H1 (cell line): ENCODE measurements at regions not wholly inside any gene's neighbourhood (a gene's known extent, or its start where the extent isn't known, plus 50 kb on each side); places are given as distances from the start of the nearest gene placed in this dataset.

Experiments
- CTCF ChIA-PET: fragments of 300-600 bp; sonication (Branson Sonifier 250); formaldehyde crosslinking; loops from one replicate; lab custom pipeline; 2021; ENCODE audit not compliant: partially characterized antibody; lab: Charles Lee
- POLR2A ChIA-PET: fragments of 300-600 bp; sonication (Branson Sonifier 250); formaldehyde crosslinking; loops from one replicate; lab custom pipeline; 2021; ENCODE audit warnings: inconsistent platforms; ENCODE audit not compliant: partially characterized antibody; lab: Charles Lee
- DNase-seq, 2 experiments: peaks; one replicate each; pipeline versions ENCODE4 v3.0.0 to v3.0.0-alpha.2; 2010 to 2022; ENCODE audit warnings: low spot score in 2 of 2, low read depth in 1 of 2, mixed read lengths in 1 of 2
- FAIRE-seq: peaks from 2 replicates; lab custom pipeline; 2011; peaks lifted over from hg19 to GRCh38; lab: Jason Lieb, UNC
- H2AFZ ChIP-seq: 2 replicates; pipeline ENCODE4 v1.8.1; 2012; ENCODE audit warnings: low read length, inconsistent platforms
- H2AK5ac ChIP-seq: 2 replicates; pipeline ENCODE4 v1.6.1; 2013; ENCODE audit warnings: low read depth, low read length
- H2BK120ac ChIP-seq: replicated peaks from 2 replicates; pipeline ENCODE3; 2013; ENCODE audit warnings: low read depth, low read length, inconsistent platforms
- H2BK12ac ChIP-seq: 2 replicates; pipeline ENCODE4 v1.6.1; 2013; ENCODE audit warnings: low read depth, low read length
- H2BK15ac ChIP-seq: 2 replicates; pipeline ENCODE4 v1.6.1; 2013; ENCODE audit warnings: low read length
- H2BK20ac ChIP-seq: 2 replicates; pipeline ENCODE4 v1.6.1; 2013; ENCODE audit warnings: low read length
- H2BK5ac ChIP-seq: 2 replicates; pipeline ENCODE4 v1.6.1; 2013; ENCODE audit warnings: low read depth, low read length
- H3K14ac ChIP-seq: 2 replicates; pipeline ENCODE4 v1.6.1; 2013; ENCODE audit warnings: inconsistent platforms; ENCODE audit not compliant: insufficient read length
- H3K18ac ChIP-seq: 2 replicates; pipeline ENCODE4 v1.6.1; 2013; ENCODE audit warnings: low read length; ENCODE audit errors: extremely low read depth
- H3K23ac ChIP-seq: 2 replicates; pipeline ENCODE4 v1.6.1; 2013; ENCODE audit warnings: inconsistent platforms; ENCODE audit not compliant: insufficient read length
- H3K23me2 ChIP-seq: 2 replicates; pipeline ENCODE4 v1.6.1; 2013; ENCODE audit warnings: low read depth, low read length
- H3K27ac ChIP-seq: 2 replicates; pipeline ENCODE4 v1.6.1; 2011; ENCODE audit warnings: low read depth, low read length, inconsistent platforms
- H3K27me3 ChIP-seq, 4 experiments: replicated peaks in 1 of 4; 1 replicate in 1 of 4; 2 replicates in 3 of 4; pipeline versions ENCODE4 v1.6.1 to v1.8.1; 2011 to 2013; ENCODE audit warnings: low read length in 3 of 4, mild to moderate bottlenecking in 3 of 4, inconsistent platforms in 2 of 4, mixed read lengths in 2 of 4, moderate library complexity in 1 of 4; ENCODE audit not compliant: control insufficient read depth in 3 of 4, insufficient read depth in 3 of 4; ENCODE audit errors: extremely low read depth in 1 of 4
- H3K36me3 ChIP-seq, 4 experiments: 2 replicates each; pipeline versions ENCODE4 v1.6.1 to v1.8.1; 2011 to 2013; ENCODE audit warnings: mild to moderate bottlenecking in 4 of 4, low read length in 3 of 4, moderate library complexity in 2 of 4, control low read depth in 1 of 4, inconsistent platforms in 1 of 4; ENCODE audit not compliant: insufficient read depth in 4 of 4, control insufficient read depth in 2 of 4
- H3K4ac ChIP-seq: replicated peaks from 2 replicates; pipeline ENCODE3; 2013; ENCODE audit warnings: low read length, low read depth, mixed read lengths, inconsistent platforms; ENCODE audit not compliant: insufficient read length
- H3K4me1 ChIP-seq, 4 experiments: replicated peaks in 1 of 4; 1 replicate in 1 of 4; 2 replicates in 3 of 4; pipeline versions ENCODE4 v1.6.1 to v1.8.1; 2011 to 2013; ENCODE audit warnings: low read length in 3 of 4, inconsistent platforms in 2 of 4, mixed read lengths in 1 of 4; ENCODE audit not compliant: insufficient read depth in 4 of 4, control insufficient read depth in 3 of 4
- H3K4me2 ChIP-seq, 2 experiments: 2 replicates each; pipeline versions ENCODE4 v1.6.1 to v1.8.1; 2011 to 2013; ENCODE audit warnings: low read depth in 2 of 2, low read length in 2 of 2, control low read depth in 1 of 2, inconsistent platforms in 1 of 2, mild to moderate bottlenecking in 1 of 2; ENCODE audit not compliant: insufficient read depth in 1 of 2
- H3K4me3 ChIP-seq, 4 experiments: fragments of 200-600, 300-600 bp in 1 of 4; sonication (generic), shearing (Covaris generic), sonication (Bioruptor Twin) in 1 of 4; 2 replicates each; pipeline versions ENCODE4 v1.5.1 to v1.8.1; 2011 to 2016; ENCODE audit warnings: low read length in 4 of 4, low read depth in 3 of 4, control low read depth in 2 of 4, inconsistent platforms in 2 of 4, mild to moderate bottlenecking in 2 of 4, mixed read lengths in 1 of 4, moderate library complexity in 1 of 4; ENCODE audit not compliant: insufficient read depth in 2 of 4; ENCODE audit errors: extremely low read depth in 1 of 4
- H3K56ac ChIP-seq: replicated peaks from 2 replicates; pipeline ENCODE3; 2013; ENCODE audit warnings: low read depth, mild to moderate bottlenecking, mixed read lengths, low read length, inconsistent platforms; ENCODE audit not compliant: insufficient read length
- H3K79me1 ChIP-seq: 2 replicates; pipeline ENCODE4 v1.6.1; 2013; ENCODE audit warnings: low read depth, low read length, control low read depth
- H3K79me2 ChIP-seq, 2 experiments: 2 replicates each; pipeline versions ENCODE4 v1.6.1 to v1.8.1; 2012 to 2013; ENCODE audit warnings: low read length in 2 of 2, mild to moderate bottlenecking in 2 of 2, inconsistent platforms in 1 of 2; ENCODE audit not compliant: insufficient read depth in 2 of 2, control insufficient read depth in 1 of 2
- H3K9ac ChIP-seq, 4 experiments: replicated peaks in 1 of 4; 1 replicate in 1 of 4; 2 replicates in 3 of 4; pipeline versions ENCODE4 v1.6.1 to v1.8.1; 2011 to 2013; ENCODE audit warnings: low read depth in 3 of 4, low read length in 3 of 4, control low read depth in 2 of 4, mild to moderate bottlenecking in 2 of 4, moderate library complexity in 2 of 4, inconsistent platforms in 1 of 4; ENCODE audit errors: extremely low read depth in 1 of 4
- H3K9me3 ChIP-seq, 2 experiments: 2 replicates each; pipeline versions ENCODE4 v1.6.1 to v1.8.1; 2012 to 2013; ENCODE audit warnings: mild to moderate bottlenecking in 2 of 2, moderate library complexity in 2 of 2, control low read depth in 1 of 2, inconsistent platforms in 1 of 2, low read depth in 1 of 2, low read length in 1 of 2, mixed read lengths in 1 of 2; ENCODE audit not compliant: insufficient read depth in 2 of 2
- H4K20me1 ChIP-seq, 2 experiments: replicated peaks in 1 of 2; 2 replicates each; pipeline versions ENCODE3 to v1.8.1; 2011 to 2013; ENCODE audit warnings: inconsistent platforms in 2 of 2, low read length in 2 of 2, mild to moderate bottlenecking in 1 of 2; ENCODE audit not compliant: insufficient read depth in 2 of 2, control insufficient read depth in 1 of 2
- H4K5ac ChIP-seq: 2 replicates; pipeline ENCODE4 v1.6.1; 2013; ENCODE audit warnings: low read length, low read depth, mixed read lengths, inconsistent platforms; ENCODE audit not compliant: insufficient read length
- H4K8ac ChIP-seq: 2 replicates; pipeline ENCODE4 v1.8.0; 2013; ENCODE audit warnings: mild to moderate bottlenecking, moderate library complexity, low read length, inconsistent platforms; ENCODE audit not compliant: insufficient read depth; ENCODE audit errors: extremely low read depth
- H4K91ac ChIP-seq: replicated peaks from 2 replicates; pipeline ENCODE3; 2013; ENCODE audit warnings: low read length, mixed read lengths, inconsistent platforms; ENCODE audit not compliant: insufficient read length
- CBX5 ChIP-seq: fragments of 300-800, 300-1000 bp; sonication (generic); IDR thresholded peaks from 2 replicates; pipeline ENCODE4 v1.7.1; 2016; ENCODE audit warnings: antibody characterized with exemption, low read length, low read depth
- CEBPB ChIP-seq: IDR thresholded peaks from 2 replicates; pipeline ENCODE4 v1.6.1; 2012; ENCODE audit warnings: low read depth, low read length
- CTBP2 ChIP-seq: IDR thresholded peaks from 2 replicates; pipeline ENCODE4 v1.7.0; 2011; ENCODE audit warnings: borderline replicate concordance, mild to moderate bottlenecking, moderate library complexity, mixed read lengths, low read length; ENCODE audit not compliant: insufficient read depth, insufficient read length
- RAD21 ChIP-seq, 2 experiments: IDR thresholded peaks in 1 of 2; conservative IDR thresholded peaks in 1 of 2; 2 replicates each; pipeline ENCODE4 v1.6.1; 2011; ENCODE audit warnings: low read depth in 2 of 2, low read length in 2 of 2, improper control_type of control experiment in 1 of 2, inconsistent platforms in 1 of 2, mild to moderate bottlenecking in 1 of 2, moderate library complexity in 1 of 2
- RNF2 ChIP-seq: fragments of 200-900, 300-1000 bp; sonication (generic); IDR thresholded peaks from 2 replicates; pipeline ENCODE4 v1.7.1; 2016; ENCODE audit warnings: borderline replicate concordance, low read depth, mild to moderate bottlenecking, antibody characterized with exemption, low read length; ENCODE audit not compliant: poor library complexity, severe bottlenecking; ENCODE audit errors: missing control alignments
- TBP ChIP-seq: IDR thresholded peaks from 2 replicates; pipeline ENCODE4 v1.6.1; 2011; ENCODE audit warnings: low read depth, low read length, improper control_type of control experiment
- WGBS, 2 experiments: shearing (Covaris generic) in 1 of 2; methylation state at CpG; one replicate each; pipeline versions ENCODE4 v1.1.6 to v1.1.7; 2013 to 2015; ENCODE audit warnings: low lambda C conversion rate in 2 of 2, mixed read lengths in 2 of 2, inconsistent platforms in 1 of 2, low coverage in 1 of 2, missing lambda C conversion rate in 1 of 2; ENCODE audit not compliant: insufficient replicate concordance in 2 of 2, insufficient coverage in 1 of 2, insufficient read length in 1 of 2; ENCODE audit errors: extremely low coverage in 1 of 2, missing lambda C conversion rate in 1 of 2; 5-methylcytosine and 5-hydroxymethylcytosine counted together

- Histone ChIP-seq H3K9me3 (0 out of 4 replicates have a peak, but pooled peaks cover 0 to 2% of the 10 kb centered on the region in 2 experiments), H2AK5ac (no peak overlapping the region), H3K79me2 (no peaks in the 10 kb centered on the region), H2AFZ (no peak overlapping the region), H3K9ac (no peak overlapping the region), H4K5ac (no peak overlapping the region), H3K4me3 (no peak overlapping the region), H2BK20ac (no peak overlapping the region), H3K27me3 (no peaks in the 10 kb centered on the region), H2BK15ac (no peak overlapping the region), H3K4me1 (no peaks in the 10 kb centered on the region), H3K36me3 (no peaks in the 10 kb centered on the region), H4K8ac (no peak overlapping the region), H4K20me1 (no peaks in the 10 kb centered on the region), H3K23ac (no peak overlapping the region), H2BK5ac (no peak overlapping the region), H3K56ac (no peak overlapping the region), H3K18ac (no peak overlapping the region), H2BK120ac (no peak overlapping the region), H4K91ac (no peak overlapping the region), H3K23me2 (0 out of 2 replicates have a peak, but pooled peaks cover 2% of the 10 kb centered on the region), H3K4ac (no peak overlapping the region), H3K14ac (no peak overlapping the region), H2BK12ac (no peak overlapping the region), H3K27ac (no peak overlapping the region), H3K4me2 (no peak overlapping the region), H3K79me1 (no peaks in the 10 kb centered on the region)
- ChIA-PET POLR2A (no interaction called here), CTCF (no interaction called here)
- 80% methylated on average over 1 of the region's 1 CpG; no CpG with 5 or more reads in 1 of the 2 experiments for WGBS, 2 experiments
- no peak for FAIRE-seq
- no peak for TF ChIP-seq TBP
- no peak for TF ChIP-seq RNF2
- TF ChIP-seq CBX5 = no peak
- TF ChIP-seq RAD21 (IDR thresholded peaks at IDR 0.05 in 1 of 2, conservative IDR thresholded peaks at IDR 0.05 in 1 of 2; ENCODE audit: low read depth in 2 of 2, low read length in 2 of 2) = no peak
- TF ChIP-seq CEBPB = no peak
- no peak for TF ChIP-seq CTBP2
- no peak for DNase-seq
Observed at GRCh38 chr4:157763490-157763889, 409.3 kb downstream of the GASK1B start.
